ENCODE measurements at regions not wholly inside any gene's neighbourhood (a gene's known extent, or its start where the extent isn't known, plus 50 kb on each side); places are given as distances from the start of the nearest gene placed in this dataset.
"Not testable (repeated sequence)": the region's sequence is repeated elsewhere in the genome, so short reads cannot be mapped to it uniquely, and the experiment has no call there.

GRCh38 chr16:62294213-62294972, 258.2 kb upstream of the CDH8 start:
- peaks cover 3 to 17% (median 11%) of the 10 kb centered on the region in 3 donors for H3K9me3 Mint-ChIP-seq
- no peak overlapping the region for H3K4me3 Mint-ChIP-seq
- no peaks in the 10 kb centered on the region for H3K4me1 Mint-ChIP-seq
- no peak overlapping the region for H3K27ac Mint-ChIP-seq
- no peaks in the 10 kb centered on the region for H3K36me3 Mint-ChIP-seq
- no peaks in the 10 kb centered on the region for H3K27me3 Mint-ChIP-seq

GRCh38 chr16:62288990-62289629, 252.9 kb upstream of the CDH8 start:
- no peaks in the 10 kb centered on the region for H3K27me3 Mint-ChIP-seq
- H3K4me3 Mint-ChIP-seq, result no peak overlapping the region
- H3K36me3 Mint-ChIP-seq, result no peaks in the 10 kb centered on the region
- peaks cover 3 to 14% (median 6%) of the 10 kb centered on the region in 3 donors for H3K9me3 Mint-ChIP-seq
- H3K27ac Mint-ChIP-seq, result no peak overlapping the region
- no peaks in the 10 kb centered on the region for H3K4me1 Mint-ChIP-seq

GRCh38 chr16:62280506-62280905, 244.3 kb upstream of the CDH8 start:
- no peak overlapping the region for H3K4me3 Mint-ChIP-seq
- no peaks in the 10 kb centered on the region for H3K27me3 Mint-ChIP-seq
- H3K36me3 Mint-ChIP-seq, result no peaks in the 10 kb centered on the region
- H3K27ac Mint-ChIP-seq, result no peak overlapping the region
- H3K4me1 Mint-ChIP-seq, result no peaks in the 10 kb centered on the region
- H3K9me3 Mint-ChIP-seq, result peaks cover 0 to 2% (median under 1%) of the 10 kb centered on the region in 3 donors

- Mint-ChIP-seq H3K27ac (no peak overlapping the region), H3K4me3 (no peak overlapping the region)
Measured at GRCh38 chr16:62277942-62278341, 241.7 kb upstream of the CDH8 start.

GRCh38 chr16:62276637-62277036, 240.4 kb upstream of the CDH8 start:
- Mint-ChIP-seq H3K4me3 (no peak overlapping the region), H3K27me3 (no peaks in the 10 kb centered on the region), H3K4me1 (no peaks in the 10 kb centered on the region), H3K9me3 (peaks cover 2 to 8% (median 8%) of the 10 kb centered on the region in 3 donors), H3K27ac (no peak overlapping the region), H3K36me3 (no peaks in the 10 kb centered on the region)

More at GRCh38 chr16:62277942-62278341, 241.7 kb upstream of the CDH8 start:
- Mint-ChIP-seq H3K4me1 (no peaks in the 10 kb centered on the region), H3K27me3 (no peaks in the 10 kb centered on the region), H3K9me3 (peaks cover 2 to 8% (median 7%) of the 10 kb centered on the region in 3 donors), H3K36me3 (no peaks in the 10 kb centered on the region)

- peaks cover 2 to 17% (median 16%) of the 10 kb centered on the region in 3 donors for H3K9me3 Mint-ChIP-seq
- no peaks in the 10 kb centered on the region for H3K36me3 Mint-ChIP-seq
- H3K27ac Mint-ChIP-seq, result no peak overlapping the region
- no peaks in the 10 kb centered on the region for H3K4me1 Mint-ChIP-seq
- no peak overlapping the region for H3K4me3 Mint-ChIP-seq
- H3K27me3 Mint-ChIP-seq, result no peaks in the 10 kb centered on the region
Measured at GRCh38 chr16:62272035-62272434, 235.8 kb upstream of the CDH8 start.

GRCh38 chr16:62261760-62262159, 225.5 kb upstream of the CDH8 start:
- peaks cover 5 to 16% (median 8%) of the 10 kb centered on the region in 3 donors for H3K9me3 Mint-ChIP-seq

GRCh38 chr16:62258931-62259435, 222.7 kb upstream of the CDH8 start:
- not testable (repeated sequence) for H3K27ac Mint-ChIP-seq, H3K27me3 Mint-ChIP-seq, H3K4me1 Mint-ChIP-seq, H3K36me3 Mint-ChIP-seq, H3K4me3 Mint-ChIP-seq, H3K9me3 Mint-ChIP-seq

More at GRCh38 chr16:62261760-62262159, 225.5 kb upstream of the CDH8 start:
- no peaks in the 10 kb centered on the region for H3K4me1 Mint-ChIP-seq
- no peaks in the 10 kb centered on the region for H3K27me3 Mint-ChIP-seq
- no peak overlapping the region for H3K4me3 Mint-ChIP-seq
- H3K27ac Mint-ChIP-seq, result no peak overlapping the region
- no peaks in the 10 kb centered on the region for H3K36me3 Mint-ChIP-seq

GRCh38 chr16:62256406-62256805, 220.2 kb upstream of the CDH8 start:
- Mint-ChIP-seq H3K27me3 (no peaks in the 10 kb centered on the region), H3K9me3 (peaks cover 2 to 4% (median 2%) of the 10 kb centered on the region in 3 donors), H3K4me3 (no peak overlapping the region)

GRCh38 chr16:62254847-62255246, 218.6 kb upstream of the CDH8 start:
- Mint-ChIP-seq H3K4me1 (no peaks in the 10 kb centered on the region), H3K27ac (no peak overlapping the region), H3K9me3 (peaks cover 0 to 11% (median 2%) of the 10 kb centered on the region in 3 donors), H3K27me3 (no peaks in the 10 kb centered on the region), H3K4me3 (no peak overlapping the region), H3K36me3 (no peaks in the 10 kb centered on the region)

More at GRCh38 chr16:62256406-62256805, 220.2 kb upstream of the CDH8 start:
- Mint-ChIP-seq H3K27ac (no peak overlapping the region), H3K36me3 (no peaks in the 10 kb centered on the region), H3K4me1 (no peaks in the 10 kb centered on the region)

- H3K9me3 Mint-ChIP-seq, result peaks cover 0 to 11% (median 0%) of the 10 kb centered on the region in 3 donors
- H3K27me3 Mint-ChIP-seq, result no peaks in the 10 kb centered on the region
- H3K4me3 Mint-ChIP-seq, result no peak overlapping the region
- no peaks in the 10 kb centered on the region for H3K4me1 Mint-ChIP-seq
- no peaks in the 10 kb centered on the region for H3K36me3 Mint-ChIP-seq
- H3K27ac Mint-ChIP-seq, result no peak overlapping the region
Measured at GRCh38 chr16:62254372-62254771, 218.1 kb upstream of the CDH8 start.

- no peaks in the 10 kb centered on the region for H3K36me3 Mint-ChIP-seq
- H3K4me1 Mint-ChIP-seq, result no peaks in the 10 kb centered on the region
- peaks cover 0 to 11% (median 0%) of the 10 kb centered on the region in 3 donors for H3K9me3 Mint-ChIP-seq
- no peaks in the 10 kb centered on the region for H3K27me3 Mint-ChIP-seq
- H3K27ac Mint-ChIP-seq, result no peak overlapping the region
- H3K4me3 Mint-ChIP-seq, result no peak overlapping the region
Measured at GRCh38 chr16:62253966-62254365, 217.7 kb upstream of the CDH8 start.

- no peaks in the 10 kb centered on the region for H3K4me1 Mint-ChIP-seq
- H3K36me3 Mint-ChIP-seq, result no peaks in the 10 kb centered on the region
- no peaks in the 10 kb centered on the region for H3K27me3 Mint-ChIP-seq
- no peak overlapping the region for H3K4me3 Mint-ChIP-seq
- peaks cover 0 to 21% (median 4%) of the 10 kb centered on the region in 3 donors for H3K9me3 Mint-ChIP-seq
- no peak overlapping the region for H3K27ac Mint-ChIP-seq
Measured at GRCh38 chr16:62249069-62249468, 212.8 kb upstream of the CDH8 start.

GRCh38 chr16:62240722-62241121, 204.5 kb upstream of the CDH8 start:
- H3K4me1 Mint-ChIP-seq, result no peaks in the 10 kb centered on the region
- no peaks in the 10 kb centered on the region for H3K36me3 Mint-ChIP-seq
- no peaks in the 10 kb centered on the region for H3K27me3 Mint-ChIP-seq
- H3K4me3 Mint-ChIP-seq, result no peak overlapping the region
- H3K9me3 Mint-ChIP-seq, result peaks cover 3 to 7% (median 3%) of the 10 kb centered on the region in 3 donors
- no peak overlapping the region for H3K27ac Mint-ChIP-seq

- no peak overlapping the region for H3K27ac Mint-ChIP-seq
- no peaks in the 10 kb centered on the region for H3K36me3 Mint-ChIP-seq
- H3K27me3 Mint-ChIP-seq, result no peaks in the 10 kb centered on the region
- H3K9me3 Mint-ChIP-seq, result peaks cover 0 to 3% (median 0%) of the 10 kb centered on the region in 3 donors
- no peaks in the 10 kb centered on the region for H3K4me1 Mint-ChIP-seq
- no peak overlapping the region for H3K4me3 Mint-ChIP-seq
Measured at GRCh38 chr16:62225675-62226074, 189.4 kb upstream of the CDH8 start.
